GM12873 (cell line): ENCODE measurements at regions not wholly inside any gene's neighbourhood (a gene's known extent, or its start where the extent isn't known, plus 50 kb on each side); places are given as distances from the start of the nearest gene placed in this dataset.

Source experiments
- TF ChIP-seq, protein P1 (sequence below): IDR thresholded peaks from 2 replicates; pipeline ENCODE4 v1.5.1; 2012; ENCODE audit warnings: low read depth, mild to moderate bottlenecking, moderate library complexity, low read length, control low read depth; ENCODE audit not compliant: insufficient read depth; ENCODE audit errors: missing control alignments

DNA sequence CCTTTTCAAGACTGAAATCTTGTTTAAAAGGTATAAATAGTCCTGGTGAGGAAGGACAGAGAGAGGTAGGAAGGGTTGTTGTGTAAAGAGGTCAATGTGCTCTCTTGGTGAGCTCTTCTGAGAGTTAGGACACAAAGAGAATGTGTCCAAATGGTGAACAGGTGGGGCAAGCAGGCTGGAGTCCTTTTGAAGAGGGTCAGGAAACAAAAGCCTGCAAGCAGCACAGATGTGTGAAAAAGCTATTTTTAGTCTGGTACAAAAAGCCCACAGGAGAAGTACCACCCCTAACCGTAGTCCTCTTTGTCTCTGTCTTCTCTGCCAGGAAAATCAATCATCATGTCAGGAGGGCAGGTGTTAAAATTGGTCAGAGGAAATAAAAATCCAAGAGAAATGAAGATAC, 54.4 kb upstream of the SYN3 start:
- TF ChIP-seq, protein P1, sequence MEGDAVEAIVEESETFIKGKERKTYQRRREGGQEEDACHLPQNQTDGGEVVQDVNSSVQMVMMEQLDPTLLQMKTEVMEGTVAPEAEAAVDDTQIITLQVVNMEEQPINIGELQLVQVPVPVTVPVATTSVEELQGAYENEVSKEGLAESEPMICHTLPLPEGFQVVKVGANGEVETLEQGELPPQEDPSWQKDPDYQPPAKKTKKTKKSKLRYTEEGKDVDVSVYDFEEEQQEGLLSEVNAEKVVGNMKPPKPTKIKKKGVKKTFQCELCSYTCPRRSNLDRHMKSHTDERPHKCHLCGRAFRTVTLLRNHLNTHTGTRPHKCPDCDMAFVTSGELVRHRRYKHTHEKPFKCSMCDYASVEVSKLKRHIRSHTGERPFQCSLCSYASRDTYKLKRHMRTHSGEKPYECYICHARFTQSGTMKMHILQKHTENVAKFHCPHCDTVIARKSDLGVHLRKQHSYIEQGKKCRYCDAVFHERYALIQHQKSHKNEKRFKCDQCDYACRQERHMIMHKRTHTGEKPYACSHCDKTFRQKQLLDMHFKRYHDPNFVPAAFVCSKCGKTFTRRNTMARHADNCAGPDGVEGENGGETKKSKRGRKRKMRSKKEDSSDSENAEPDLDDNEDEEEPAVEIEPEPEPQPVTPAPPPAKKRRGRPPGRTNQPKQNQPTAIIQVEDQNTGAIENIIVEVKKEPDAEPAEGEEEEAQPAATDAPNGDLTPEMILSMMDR, result no peak

DNA sequence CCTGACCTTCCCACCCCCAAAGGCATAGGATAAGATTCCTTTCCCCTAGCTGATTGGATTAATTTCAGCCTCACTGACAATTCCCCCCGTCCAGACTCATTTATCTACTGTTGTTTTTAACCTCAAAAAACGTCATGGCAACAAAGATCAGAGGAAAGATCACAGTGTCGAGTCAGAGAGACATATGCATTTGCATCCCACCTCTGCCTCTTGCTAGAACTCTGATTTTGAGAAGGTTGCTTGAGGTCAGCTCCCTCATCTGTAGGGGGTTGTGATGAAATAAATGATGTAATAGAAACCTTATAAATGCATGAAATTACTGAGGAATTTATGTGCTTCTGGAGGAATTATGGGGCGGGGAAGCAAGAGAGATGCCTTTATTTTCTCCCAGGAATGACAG, 53.3 kb upstream of the SYN3 start:
- TF ChIP-seq, protein P1, result no peak

DNA sequence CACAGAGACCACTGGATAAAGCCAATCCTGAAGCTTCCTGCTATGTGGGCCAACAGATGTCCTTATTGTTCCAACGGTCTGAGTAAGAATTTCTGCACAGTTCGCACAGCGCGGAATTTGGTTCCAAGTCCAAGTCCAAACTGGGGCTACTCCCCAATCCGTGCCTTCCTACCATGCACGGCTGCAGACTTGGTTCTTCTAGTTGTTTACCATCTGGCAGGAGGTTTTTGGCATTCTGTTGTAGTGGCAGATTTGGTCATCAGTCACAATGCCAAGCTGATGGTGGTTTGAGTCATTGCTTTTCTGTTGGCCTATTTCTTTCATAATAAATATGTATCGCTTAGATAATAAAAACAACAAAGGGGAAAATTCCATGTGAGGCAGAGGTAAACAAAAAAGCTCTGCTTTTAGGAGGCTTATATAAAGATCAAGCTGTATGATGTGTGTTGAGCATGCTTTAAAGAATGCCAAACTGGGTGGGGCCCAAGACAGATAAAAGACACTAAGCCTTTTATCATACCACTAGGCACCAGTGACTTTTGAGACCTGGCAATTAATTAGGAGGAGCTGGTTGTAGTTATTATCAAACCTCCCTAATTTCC, 52.5 kb upstream of the SYN3 start:
- TF ChIP-seq, protein P1, result no peak

DNA sequence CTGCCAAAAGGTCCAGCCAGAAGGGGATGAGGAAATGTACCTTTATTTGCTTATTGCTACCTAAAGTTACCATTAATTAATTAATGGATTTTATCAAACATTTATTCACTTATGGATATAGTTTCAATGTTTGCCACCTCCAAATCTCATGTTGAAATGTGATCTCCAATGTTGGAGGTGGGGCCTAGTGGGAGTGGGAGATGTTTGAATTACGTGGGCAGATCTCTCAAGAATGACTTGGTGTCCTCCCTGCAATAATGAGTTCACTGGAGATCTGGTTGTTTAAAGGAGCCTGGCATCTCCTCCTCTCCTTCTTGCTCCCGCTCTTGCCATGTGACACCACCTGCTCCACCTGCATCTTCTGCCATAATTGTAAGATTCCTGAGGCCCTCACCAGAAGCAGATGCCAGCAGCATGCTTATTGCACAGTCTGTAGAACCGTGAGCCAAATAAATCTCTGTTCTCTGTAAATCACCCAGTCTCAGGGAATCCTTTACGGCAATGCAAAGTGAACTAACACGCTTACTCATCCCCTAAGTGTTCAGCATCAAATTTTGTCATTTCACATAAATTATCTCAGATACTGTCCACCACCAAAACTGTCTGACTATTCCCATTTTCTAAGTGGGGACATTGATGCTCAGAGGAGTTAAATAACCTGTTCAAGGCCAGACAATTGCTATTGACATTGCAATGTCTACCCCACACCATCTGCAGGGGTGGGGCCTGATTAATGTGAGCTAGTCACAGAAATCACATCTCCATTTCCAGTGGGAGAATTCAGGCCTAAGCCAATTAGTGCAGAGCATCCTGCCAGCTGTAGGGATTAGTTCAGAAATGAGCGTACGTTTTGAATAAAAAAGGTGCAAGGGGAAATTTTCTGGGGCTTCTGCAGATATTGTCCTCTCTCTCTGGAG, 51.6 kb upstream of the SYN3 start:
- TF ChIP-seq, protein P1, result no peak

DNA sequence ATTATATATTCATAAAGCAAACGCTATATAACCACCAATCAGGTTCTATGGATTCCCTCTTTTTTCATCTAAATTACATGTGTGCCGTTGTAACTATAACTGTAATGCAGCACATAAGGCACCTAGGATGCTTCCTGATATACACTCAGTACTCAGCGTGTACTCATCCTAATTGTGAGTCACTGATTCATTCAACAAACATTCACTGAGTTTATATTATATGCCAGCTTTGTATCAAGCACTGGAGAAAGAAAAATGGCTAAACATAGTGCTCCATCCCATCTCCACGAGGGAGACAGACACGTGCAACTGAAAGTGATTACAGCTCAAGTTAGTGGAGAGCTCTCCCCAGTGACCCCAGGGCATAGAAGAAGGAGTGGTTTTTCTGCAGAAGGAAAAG, 49.9 kb upstream of the SYN3 start:
- TF ChIP-seq, protein P1, result no peak
